Neuron (in vitro differentiated cells): ENCODE measurements at regions not wholly inside any gene's neighbourhood (a gene's known extent, or its start where the extent isn't known, plus 50 kb on each side); places are given as distances from the start of the nearest gene placed in this dataset.

Experiments used
- H2AFZ ChIP-seq: one replicate; pipeline ENCODE4 v1.6.1; 2013; ENCODE audit warnings: low read depth, mild to moderate bottlenecking, inconsistent platforms, low read length, moderate library complexity
- H3K27me3 ChIP-seq: one replicate; pipeline ENCODE4 v1.6.1; 2013; ENCODE audit warnings: low read length; ENCODE audit not compliant: insufficient read depth
- H3K36me3 ChIP-seq: one replicate; pipeline ENCODE4 v1.6.1; 2013; ENCODE audit warnings: low read length; ENCODE audit not compliant: insufficient read depth
- H3K4me1 ChIP-seq: one replicate; pipeline ENCODE4 v1.6.1; 2013; ENCODE audit warnings: low read length; ENCODE audit not compliant: insufficient read depth
- H3K4me3 ChIP-seq: 2 replicates; pipeline ENCODE4 v1.5.1; 2013; ENCODE audit warnings: mild to moderate bottlenecking, low read length, moderate library complexity
- H3K9me3 ChIP-seq: one replicate; pipeline ENCODE4 v1.6.1; 2013; ENCODE audit warnings: low read length

GRCh38 chr13:82356667-82357410 is 1525.4 kb downstream of the SLITRK1 start:
- Histone ChIP-seq H3K4me3 (no peak overlapping the region), H3K36me3 (no peaks in the 10 kb centered on the region), H3K9me3 (no peaks in the 10 kb centered on the region), H3K4me1 (no peaks in the 10 kb centered on the region), H2AFZ (no peak overlapping the region), H3K27me3 (no peaks in the 10 kb centered on the region)

DNA sequence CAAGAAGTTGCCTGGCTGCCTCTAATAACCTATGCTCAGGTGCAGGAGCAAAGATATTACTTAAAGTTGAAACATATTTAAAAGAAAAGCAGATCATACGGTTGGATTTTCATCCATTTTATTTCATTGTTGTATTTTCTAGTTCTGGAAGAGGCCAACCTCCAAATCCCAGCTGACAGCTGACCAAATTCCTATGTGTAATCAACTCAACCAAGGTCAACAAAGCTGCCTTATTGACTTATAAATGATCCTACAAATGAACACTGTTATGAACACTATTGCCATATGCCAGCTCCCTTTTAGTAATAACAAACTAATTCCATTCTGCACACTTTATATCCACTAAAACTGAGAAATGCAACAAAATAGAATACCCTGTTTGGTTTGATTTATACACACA is 1537.4 kb downstream of the SLITRK1 start:
- H3K4me3 ChIP-seq, result no peak overlapping the region
- no peaks in the 10 kb centered on the region for H3K9me3 ChIP-seq

DNA sequence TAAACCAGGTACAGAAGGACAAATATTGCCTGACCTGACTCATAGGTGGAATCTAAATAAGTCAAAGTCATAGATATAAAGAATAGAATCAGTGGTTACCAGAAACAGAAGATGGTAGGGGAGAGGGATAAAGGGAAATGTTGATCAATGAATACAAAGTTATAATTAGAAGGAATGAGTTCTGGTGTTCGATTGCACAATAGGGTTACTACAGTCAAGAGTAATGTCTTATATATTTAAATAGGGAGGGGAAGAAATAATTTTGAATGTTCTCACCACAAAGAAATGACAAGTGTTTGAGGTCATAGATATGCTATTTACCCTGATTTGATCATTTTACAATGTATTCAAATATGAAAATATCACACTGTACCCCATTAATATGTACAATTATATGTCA is 1541.2 kb downstream of the SLITRK1 start:
- H3K4me1 ChIP-seq, result no peaks in the 10 kb centered on the region
- no peak overlapping the region for H2AFZ ChIP-seq
- no peaks in the 10 kb centered on the region for H3K9me3 ChIP-seq
- no peak overlapping the region for H3K4me3 ChIP-seq
- no peaks in the 10 kb centered on the region for H3K27me3 ChIP-seq
- no peaks in the 10 kb centered on the region for H3K36me3 ChIP-seq

More for the DNA sequence above, 1537.4 kb downstream of the SLITRK1 start:
- Histone ChIP-seq H2AFZ (no peak overlapping the region), H3K36me3 (no peaks in the 10 kb centered on the region), H3K4me1 (no peaks in the 10 kb centered on the region), H3K27me3 (no peaks in the 10 kb centered on the region)

GRCh38 chr13:82330499-82330898 is 1551.8 kb downstream of the SLITRK1 start:
- no peak overlapping the region for H3K4me3 ChIP-seq
- no peaks in the 10 kb centered on the region for H3K9me3 ChIP-seq
- no peaks in the 10 kb centered on the region for H3K36me3 ChIP-seq
- H3K27me3 ChIP-seq, result no peaks in the 10 kb centered on the region
- H2AFZ ChIP-seq, result no peak overlapping the region
- H3K4me1 ChIP-seq, result no peaks in the 10 kb centered on the region

DNA sequence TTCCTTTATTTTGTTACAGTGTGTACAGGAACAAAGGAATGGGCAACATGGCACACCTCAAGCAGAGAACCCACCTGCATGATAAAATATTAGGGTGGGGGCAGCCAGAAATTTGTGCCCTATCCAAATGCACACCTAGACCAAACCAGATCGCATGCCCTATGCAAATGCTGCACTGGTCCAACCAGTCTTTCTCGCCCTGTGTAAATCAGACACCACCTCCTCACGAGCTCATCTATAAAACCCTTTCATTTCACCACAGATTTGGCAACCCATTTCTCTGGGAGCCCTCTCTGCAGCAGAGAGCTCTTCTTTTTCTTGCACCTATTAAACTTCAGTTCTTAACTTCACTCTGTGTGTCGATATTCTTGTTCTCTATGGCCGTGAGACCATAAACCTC is 1559.2 kb downstream of the SLITRK1 start:
- no peak overlapping the region for H2AFZ ChIP-seq
- H3K4me3 ChIP-seq, result no peak overlapping the region
- H3K27me3 ChIP-seq, result no peaks in the 10 kb centered on the region
- H3K9me3 ChIP-seq, result no peaks in the 10 kb centered on the region
- no peaks in the 10 kb centered on the region for H3K36me3 ChIP-seq
- no peaks in the 10 kb centered on the region for H3K4me1 ChIP-seq

DNA sequence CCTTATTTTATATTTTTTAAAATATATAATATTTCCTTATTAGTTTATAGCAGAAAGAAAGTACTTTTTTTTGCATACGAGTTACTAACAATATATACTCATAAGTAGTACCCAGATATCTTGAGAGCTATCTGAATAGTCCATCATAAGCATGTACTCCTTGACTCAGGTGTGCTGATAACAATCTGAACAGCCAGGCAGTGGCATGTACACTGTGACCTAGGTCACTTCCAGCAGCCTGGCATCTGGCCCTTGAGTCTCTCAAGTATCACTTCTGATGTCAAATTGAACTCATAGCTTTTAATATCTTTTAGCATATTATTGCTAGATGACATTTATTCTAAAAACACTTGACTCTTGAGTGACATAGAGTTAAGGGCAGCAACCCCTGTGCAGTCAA is 1576.7 kb downstream of the SLITRK1 start:
- H3K36me3 ChIP-seq, result no peaks in the 10 kb centered on the region
- no peak overlapping the region for H3K4me3 ChIP-seq
- H3K9me3 ChIP-seq, result no peaks in the 10 kb centered on the region
- H3K27me3 ChIP-seq, result no peaks in the 10 kb centered on the region
- no peak overlapping the region for H2AFZ ChIP-seq
- no peaks in the 10 kb centered on the region for H3K4me1 ChIP-seq

GRCh38 chr13:82298106-82298505 is 1584.2 kb downstream of the SLITRK1 start:
- Histone ChIP-seq H3K4me3 (no peak overlapping the region), H2AFZ (no peak overlapping the region), H3K9me3 (no peaks in the 10 kb centered on the region), H3K4me1 (no peaks in the 10 kb centered on the region), H3K36me3 (no peaks in the 10 kb centered on the region), H3K27me3 (no peaks in the 10 kb centered on the region)

- no peak overlapping the region for H3K4me3 ChIP-seq
- no peak overlapping the region for H2AFZ ChIP-seq
- no peaks in the 10 kb centered on the region for H3K9me3 ChIP-seq
- no peaks in the 10 kb centered on the region for H3K36me3 ChIP-seq
- no peaks in the 10 kb centered on the region for H3K27me3 ChIP-seq
- H3K4me1 ChIP-seq, result no peaks in the 10 kb centered on the region
Measured at GRCh38 chr13:82294226-82294625, 1588.0 kb downstream of the SLITRK1 start.

GRCh38 chr13:82292334-82292733 is 1589.9 kb downstream of the SLITRK1 start:
- H3K27me3 ChIP-seq, result no peaks in the 10 kb centered on the region
- no peak overlapping the region for H2AFZ ChIP-seq
- no peak overlapping the region for H3K4me3 ChIP-seq
- no peaks in the 10 kb centered on the region for H3K36me3 ChIP-seq
- no peaks in the 10 kb centered on the region for H3K9me3 ChIP-seq
- H3K4me1 ChIP-seq, result no peaks in the 10 kb centered on the region

DNA sequence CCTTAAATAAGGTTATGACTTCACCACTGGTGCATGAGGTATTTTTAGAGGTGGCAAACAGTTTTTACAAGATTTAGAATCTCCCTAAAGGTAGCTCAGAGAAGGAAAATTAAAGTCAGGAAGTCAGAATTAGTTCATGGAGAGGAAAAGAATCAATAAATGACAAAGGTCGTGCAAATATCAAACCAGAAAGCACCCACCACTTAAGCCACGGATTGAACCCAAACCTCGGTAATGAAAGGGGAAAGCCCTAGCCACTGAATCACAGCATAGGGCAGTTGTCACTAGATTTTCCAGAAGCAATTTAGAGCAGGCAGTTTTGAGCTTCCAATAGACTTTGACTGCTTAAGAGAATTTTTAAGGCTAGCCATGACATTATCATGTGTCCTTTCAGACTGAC is 1590.4 kb downstream of the SLITRK1 start:
- Histone ChIP-seq H3K9me3 (no peaks in the 10 kb centered on the region), H3K4me1 (no peaks in the 10 kb centered on the region), H3K27me3 (no peaks in the 10 kb centered on the region), H3K36me3 (no peaks in the 10 kb centered on the region), H3K4me3 (no peak overlapping the region), H2AFZ (no peak overlapping the region)

GRCh38 chr13:82275644-82276043 is 1606.6 kb downstream of the SLITRK1 start:
- no peaks in the 10 kb centered on the region for H3K9me3 ChIP-seq
- H3K36me3 ChIP-seq, result no peaks in the 10 kb centered on the region
- no peaks in the 10 kb centered on the region for H3K4me1 ChIP-seq
- no peak overlapping the region for H3K4me3 ChIP-seq
- no peak overlapping the region for H2AFZ ChIP-seq
- H3K27me3 ChIP-seq, result no peaks in the 10 kb centered on the region

- no peak overlapping the region for H2AFZ ChIP-seq
- H3K4me1 ChIP-seq, result no peaks in the 10 kb centered on the region
- no peaks in the 10 kb centered on the region for H3K9me3 ChIP-seq
- H3K36me3 ChIP-seq, result no peaks in the 10 kb centered on the region
- H3K27me3 ChIP-seq, result no peaks in the 10 kb centered on the region
- H3K4me3 ChIP-seq, result no peak overlapping the region
Measured at GRCh38 chr13:82259284-82259683, 1623.0 kb downstream of the SLITRK1 start.

DNA sequence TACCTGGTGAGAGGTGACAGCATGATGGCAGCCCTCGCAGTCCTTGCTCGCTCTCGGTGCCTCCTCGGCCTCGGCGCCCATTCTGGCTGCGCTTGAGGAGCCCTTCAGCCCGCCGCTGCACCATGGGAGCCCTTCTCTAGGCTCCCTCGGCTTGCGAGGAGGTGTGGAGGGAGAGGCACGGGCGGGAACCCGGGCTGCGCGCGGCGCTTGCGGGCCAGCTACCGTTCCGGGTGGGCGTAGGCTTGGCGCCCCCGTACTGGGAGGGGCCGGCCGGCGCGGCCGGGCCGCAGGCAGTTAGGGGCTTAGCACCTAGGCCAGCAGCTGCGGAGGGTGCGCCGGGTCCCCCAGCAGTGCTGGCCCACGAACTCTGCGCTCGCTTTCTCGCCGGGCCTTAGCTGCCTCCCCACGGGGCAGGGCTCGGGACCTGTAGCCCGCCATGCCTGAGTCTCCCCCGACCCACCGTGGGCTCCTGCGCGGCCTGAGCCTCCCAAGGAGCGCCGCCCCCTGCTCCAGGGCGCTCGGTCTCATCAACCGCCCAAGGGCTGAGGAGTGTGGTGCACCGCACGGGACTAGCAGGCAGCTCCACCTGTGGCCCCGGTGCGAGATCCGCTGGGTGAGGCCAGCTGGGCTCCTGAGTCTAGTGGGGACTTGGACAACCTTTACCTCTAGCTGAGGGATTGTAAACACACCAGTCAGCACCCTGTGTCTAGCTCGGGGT is 1624.3 kb downstream of the SLITRK1 start:
- no peaks in the 10 kb centered on the region for H3K36me3 ChIP-seq
- no peaks in the 10 kb centered on the region for H3K9me3 ChIP-seq
- H3K4me1 ChIP-seq, result no peaks in the 10 kb centered on the region
- H3K4me3 ChIP-seq, result no peak overlapping the region
- no peak overlapping the region for H2AFZ ChIP-seq
- H3K27me3 ChIP-seq, result no peaks in the 10 kb centered on the region
